Spleen (tissue), 3 donors: ENCODE measurements at regions not wholly inside any gene's neighbourhood (a gene's known extent, or its start where the extent isn't known, plus 50 kb on each side); places are given as distances from the start of the nearest gene placed in this dataset.

Experiments used
- POLR2A ChIP-seq, 3 donors: fragments of 450-650 bp; IDR thresholded peaks; one replicate each; pipeline ENCODE4 v1.5.1; 2017; ENCODE audit warnings: antibody characterized with exemption in 3 of 3, mild to moderate bottlenecking in 1 of 3
- POLR2AphosphoS5 ChIP-seq, 3 donors: sonication (generic); formaldehyde crosslinking; IDR thresholded peaks; one replicate each; pipeline ENCODE4 v1.5.1; 2017; ENCODE audit warnings: antibody characterized with exemption in 3 of 3

GRCh38 chr6:109292420-109292819 lies 89.8 kb downstream of the CD164 start:
- TF ChIP-seq POLR2AphosphoS5 (IDR thresholded peaks at IDR 0.05), result no peak
- TF ChIP-seq POLR2A (IDR thresholded peaks at IDR 0.05), result no peak
